ENCODE measurements at regions not wholly inside any gene's neighbourhood (a gene's known extent, or its start where the extent isn't known, plus 50 kb on each side); places are given as distances from the start of the nearest gene placed in this dataset.
A peak's percentile ranks its signal among the peaks of the same experiment; 100 is the strongest.

- H3K79me1 ChIP-seq (ENCODE audit: low read depth in 1 of 2, low read length in 2 of 2): no peaks in the 10 kb centered on the region
- no peak overlapping the region for H3K4me3 ChIP-seq (ENCODE audit: insufficient read depth, low read depth, low read length)
- TF ChIP-seq MAFK (IDR thresholded peaks at IDR 0.05; ENCODE audit: low read depth, low read length): no peak
- peak; percentile 71 for TF ChIP-seq CTCF (conservative IDR thresholded peaks at IDR 0.05; ENCODE audit: low read depth, low read length)
- TF ChIP-seq SMC3 (IDR thresholded peaks at IDR 0.05; ENCODE audit: low read depth, low read length): peak; percentile 41
- no peak for TF ChIP-seq BHLHE40 (IDR thresholded peaks at IDR 0.05; ENCODE audit: low read depth, low read length)
- TF ChIP-seq RAD21 (IDR thresholded peaks at IDR 0.05; ENCODE audit: low read length): peak; percentile 65
- no peak overlapping the region for H3K56ac ChIP-seq (ENCODE audit: extremely low read depth, insufficient read depth, low read length)
- no peak overlapping the region for H3K14ac ChIP-seq (replicated peaks; ENCODE audit: low read depth, low read length)
- H3K18ac ChIP-seq (ENCODE audit: low read depth, low read length): no peak overlapping the region
- peak; percentile 61; the same call in 1 of the 2 replicates for ATAC-seq (ENCODE audit: low read depth)
- no peak overlapping the region for H2AK9ac ChIP-seq (replicated peaks; ENCODE audit: low read depth, low read length, poor library complexity)
- no peak overlapping the region for H2BK15ac ChIP-seq (ENCODE audit: low read depth, low read length)
- H4K8ac ChIP-seq (ENCODE audit: low read depth in 2 of 2, low read length in 2 of 2): no peak overlapping the region
- WGBS, 2 experiments (ENCODE audit: extremely low coverage in 2 of 2, insufficient read length in 1 of 2): no CpG with 5 or more reads among the region's 2 CpGs
- H4K5ac ChIP-seq (ENCODE audit: low read depth, low read length): no peak overlapping the region
- no peaks in the 10 kb centered on the region for H3K9me3 ChIP-seq (ENCODE audit: control insufficient read depth, insufficient read depth, low read length)
- CTCF ChIA-PET: interaction anchor here (0.7 to 1.3 kb wide), 5 partner anchors 11 to 121 kb away, joined by 3 to 8 read pairs (median 5); no protein-coding TSS in a partner anchor
- no peak overlapping the region for H3K4ac ChIP-seq (ENCODE audit: low read depth, low read length)
- in situ Hi-C loops (cut with MboI; ENCODE audit: low sequenced_read_pairs) (no loop called here), dilution Hi-C loops (cut with HindIII; ENCODE audit: low sequenced_read_pairs, unreplicated experiment) (no loop called here), intact Hi-C loops (cut with micrococcal nuclease) (loop anchor here (2.0 kb wide), 1 partner anchor 36 kb away; no protein-coding TSS in a partner anchor)
- H3K23ac ChIP-seq (ENCODE audit: low read depth, low read length): no peak overlapping the region
- H3K4me2 ChIP-seq (ENCODE audit: low read depth, low read length): no peak overlapping the region
- H3K27ac ChIP-seq (ENCODE audit: insufficient read depth, low read length): no peak overlapping the region
- no peak overlapping the region for H2AK5ac ChIP-seq (ENCODE audit: low read depth, low read length)
- no TSS peak for BruUV-seq (replicated peaks)
- no peak overlapping the region for H3K9ac ChIP-seq (ENCODE audit: low read depth, low read length)
- POLR2A ChIA-PET (ENCODE audit: unreplicated experiment): no interaction called here
- H3K36me3 ChIP-seq (ENCODE audit: control insufficient read depth, insufficient read depth, low read length): no peaks in the 10 kb centered on the region
- peaks cover 8% of the 10 kb centered on the region for H3K27me3 ChIP-seq (ENCODE audit: control insufficient read depth, insufficient read depth, low read length)
- H3K9me1 ChIP-seq (ENCODE audit: insufficient read depth, low read length): no peaks in the 10 kb centered on the region
- no peak overlapping the region for H2BK120ac ChIP-seq (ENCODE audit: low read depth, low read length)
- no peaks in the 10 kb centered on the region for H3K4me1 ChIP-seq (ENCODE audit: control insufficient read depth, insufficient read depth, low read length)
- no peaks in the 10 kb centered on the region for H4K20me1 ChIP-seq (ENCODE audit: insufficient read depth, low read length)
- H2AFZ ChIP-seq (replicated peaks; ENCODE audit: low read length, poor library complexity): no peak overlapping the region
- H2BK20ac ChIP-seq (ENCODE audit: low read depth, low read length): no peak overlapping the region
- H2BK5ac ChIP-seq (ENCODE audit: low read depth, low read length, poor library complexity, severe bottlenecking): no peak overlapping the region
- H4K91ac ChIP-seq (ENCODE audit: insufficient read depth, low read depth, low read length): no peak overlapping the region
- DNase-seq: peak; percentile 55
Observed at GRCh38 chr1:239987103-239987745, 104.5 kb upstream of the FMN2 start.

Measured in IMR-90 (cell line).